GM12873 (cell line): ENCODE measurements at regions not wholly inside any gene's neighbourhood (a gene's known extent, or its start where the extent isn't known, plus 50 kb on each side); places are given as distances from the start of the nearest gene placed in this dataset.

ENCODE experiments used
- CTCF ChIP-seq: IDR thresholded peaks from 2 replicates; pipeline ENCODE4 v1.5.1; 2012; ENCODE audit warnings: low read depth, mild to moderate bottlenecking, moderate library complexity, low read length, control low read depth; ENCODE audit not compliant: insufficient read depth; ENCODE audit errors: missing control alignments

- TF ChIP-seq CTCF: no peak
Measured at GRCh38 chr4:115229873-115230272, 116.5 kb upstream of the NDST4 start.

GRCh38 chr4:115228851-115229250 lies 115.4 kb upstream of the NDST4 start:
- no peak for TF ChIP-seq CTCF

- TF ChIP-seq CTCF: no peak
Measured at GRCh38 chr4:115222061-115222460, 108.6 kb upstream of the NDST4 start.

- TF ChIP-seq CTCF: no peak
Measured at GRCh38 chr4:115219862-115220261, 106.4 kb upstream of the NDST4 start.

- no peak for TF ChIP-seq CTCF
Measured at GRCh38 chr4:115219315-115219860, 106.0 kb upstream of the NDST4 start.

GRCh38 chr4:115215935-115216334 lies 102.5 kb upstream of the NDST4 start:
- TF ChIP-seq CTCF: no peak

GRCh38 chr4:115213716-115214115 lies 100.3 kb upstream of the NDST4 start:
- TF ChIP-seq CTCF: no peak

- no peak for TF ChIP-seq CTCF
Measured at GRCh38 chr4:115201042-115201330, 87.6 kb upstream of the NDST4 start.
